Choroid plexus epithelial cell (primary cell): ENCODE measurements at regions not wholly inside any gene's neighbourhood (a gene's known extent, or its start where the extent isn't known, plus 50 kb on each side); places are given as distances from the start of the nearest gene placed in this dataset.

Experiments
- DNase-seq: peaks from one replicate; pipeline ENCODE4 v3.0.0-alpha.2; 2010; ENCODE audit warnings: low read depth
- H3K4me3 ChIP-seq: 2 replicates; pipeline ENCODE4 v1.5.1; 2011; ENCODE audit warnings: low read depth, mild to moderate bottlenecking, control low read depth, low read length, moderate library complexity
- CTCF ChIP-seq: conservative IDR thresholded peaks from 2 replicates; pipeline ENCODE4 v1.5.1; 2011; ENCODE audit warnings: low read depth, mild to moderate bottlenecking, control low read depth, inconsistent platforms, low read length, moderate library complexity

- H3K4me3 ChIP-seq = no peak overlapping the region
- no peak for TF ChIP-seq CTCF
- no peak for DNase-seq
These were observed 86.2 kb downstream of the ZNF365 start for GRCh38 chr10:62460393-62460792.

DNA sequence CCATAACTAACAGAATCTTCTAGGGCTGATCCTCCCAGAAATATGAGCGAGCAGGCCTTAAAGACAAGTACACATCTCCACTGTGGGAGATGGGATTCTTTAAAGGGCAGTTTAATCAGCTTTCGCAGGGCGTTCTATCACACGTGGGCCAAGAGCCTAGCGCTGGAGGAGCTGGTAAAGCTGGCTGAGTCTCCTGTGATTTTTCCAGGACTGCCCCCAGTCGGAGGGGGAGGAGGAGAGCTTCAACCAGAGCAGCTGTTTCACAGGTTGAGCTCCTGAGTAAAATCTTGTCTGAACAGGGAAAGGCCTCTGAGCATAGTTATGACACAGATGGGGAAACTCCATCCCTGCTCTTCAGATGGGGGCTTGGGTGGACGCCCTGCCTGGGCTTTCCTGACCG is 87.0 kb downstream of the ZNF365 start:
- no peak for DNase-seq
- H3K4me3 ChIP-seq = no peak overlapping the region
- no peak for TF ChIP-seq CTCF

- DNase-seq = no peak
- TF ChIP-seq CTCF = no peak
- H3K4me3 ChIP-seq = no peak overlapping the region
These were observed 88.3 kb downstream of the ZNF365 start for GRCh38 chr10:62462461-62462860.

- DNase-seq = no peak
- no peak overlapping the region for H3K4me3 ChIP-seq
- no peak for TF ChIP-seq CTCF
These were observed 89.2 kb downstream of the ZNF365 start for GRCh38 chr10:62463364-62463763.

GRCh38 chr10:62464308-62464707 is 90.1 kb downstream of the ZNF365 start:
- no peak for TF ChIP-seq CTCF
- no peak overlapping the region for H3K4me3 ChIP-seq
- no peak for DNase-seq

DNA sequence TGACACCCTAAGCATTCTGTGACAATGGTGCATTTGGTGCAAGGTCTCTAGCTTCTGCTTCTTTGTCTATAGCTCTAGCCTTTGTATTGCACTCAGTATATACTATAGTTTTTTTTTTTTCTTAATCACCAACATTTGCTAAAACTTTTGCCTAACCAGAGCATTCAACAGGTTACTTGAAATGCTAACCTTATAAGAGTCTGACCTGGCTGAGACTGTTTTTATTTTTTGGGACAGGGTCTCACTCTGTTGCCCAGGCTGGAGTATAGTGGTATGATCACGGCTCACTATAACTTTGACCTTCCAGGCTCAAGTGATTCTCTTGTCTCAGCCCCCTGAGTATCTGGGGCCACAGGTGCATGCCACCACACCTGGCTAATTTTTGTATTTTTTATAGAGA is 92.4 kb downstream of the ZNF365 start:
- no peak overlapping the region for H3K4me3 ChIP-seq
- TF ChIP-seq CTCF = no peak
- no peak for DNase-seq

DNA sequence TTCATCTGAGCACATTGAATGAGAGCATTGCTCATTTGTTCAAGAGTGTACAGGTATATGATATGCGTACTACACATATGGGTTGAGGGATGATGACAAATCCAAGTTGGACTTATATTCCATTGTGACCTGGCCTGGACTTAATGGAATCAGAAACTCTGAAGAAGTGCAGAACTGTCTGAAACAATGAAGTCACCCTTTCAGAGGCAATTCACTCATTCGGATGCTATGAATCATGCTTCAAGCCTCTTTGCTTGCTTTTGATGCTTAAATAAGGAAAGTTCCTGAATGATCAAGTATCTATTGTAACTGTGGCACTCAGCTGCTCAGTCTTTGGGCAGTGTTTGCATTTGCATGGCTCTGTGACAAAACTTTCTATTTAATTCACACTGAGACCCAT is 93.4 kb downstream of the ZNF365 start:
- no peak overlapping the region for H3K4me3 ChIP-seq
- TF ChIP-seq CTCF = no peak
- peak; percentile 5 for DNase-seq
